Endothelial cell (in vitro differentiated cells): ENCODE measurements at regions not wholly inside any gene's neighbourhood (a gene's known extent, or its start where the extent isn't known, plus 50 kb on each side); places are given as distances from the start of the nearest gene placed in this dataset.

Experiments used
- DNase-seq: peaks from one replicate; pipeline ENCODE4 v3.0.0; 2021; ENCODE audit warnings: low spot score
- H3K27ac Mint-ChIP-seq: one replicate; pipeline ENCODE4 v1.8.0; 2021; ENCODE audit warnings: mixed read lengths, inconsistent platforms; ENCODE audit not compliant: unreplicated experiment
- H3K27me3 Mint-ChIP-seq: one replicate; pipeline ENCODE4 v1.8.0; 2021; ENCODE audit warnings: mild to moderate bottlenecking, moderate library complexity, mixed read lengths, inconsistent platforms; ENCODE audit not compliant: unreplicated experiment
- H3K36me3 Mint-ChIP-seq: one replicate; pipeline ENCODE4 v1.8.0; 2021; ENCODE audit warnings: mild to moderate bottlenecking, low read depth, mixed read lengths, inconsistent platforms; ENCODE audit not compliant: unreplicated experiment
- H3K4me1 Mint-ChIP-seq: one replicate; pipeline ENCODE4 v1.8.0; 2021; ENCODE audit warnings: mild to moderate bottlenecking, mixed read lengths, inconsistent platforms; ENCODE audit not compliant: unreplicated experiment
- H3K4me3 Mint-ChIP-seq: one replicate; pipeline ENCODE4 v1.8.0; 2021; ENCODE audit warnings: mild to moderate bottlenecking, mixed read lengths, inconsistent platforms; ENCODE audit not compliant: unreplicated experiment
- H3K9me3 Mint-ChIP-seq: one replicate; pipeline ENCODE4 v1.8.0; 2021; ENCODE audit warnings: mixed read lengths, inconsistent platforms; ENCODE audit not compliant: unreplicated experiment
- CTCF ChIP-seq: fragments of 200-600 bp; sonication (generic); IDR thresholded peaks from one replicate; pipeline ENCODE4 v1.5.0; 2021; ENCODE audit warnings: antibody characterized with exemption; ENCODE audit not compliant: unreplicated experiment

DNA sequence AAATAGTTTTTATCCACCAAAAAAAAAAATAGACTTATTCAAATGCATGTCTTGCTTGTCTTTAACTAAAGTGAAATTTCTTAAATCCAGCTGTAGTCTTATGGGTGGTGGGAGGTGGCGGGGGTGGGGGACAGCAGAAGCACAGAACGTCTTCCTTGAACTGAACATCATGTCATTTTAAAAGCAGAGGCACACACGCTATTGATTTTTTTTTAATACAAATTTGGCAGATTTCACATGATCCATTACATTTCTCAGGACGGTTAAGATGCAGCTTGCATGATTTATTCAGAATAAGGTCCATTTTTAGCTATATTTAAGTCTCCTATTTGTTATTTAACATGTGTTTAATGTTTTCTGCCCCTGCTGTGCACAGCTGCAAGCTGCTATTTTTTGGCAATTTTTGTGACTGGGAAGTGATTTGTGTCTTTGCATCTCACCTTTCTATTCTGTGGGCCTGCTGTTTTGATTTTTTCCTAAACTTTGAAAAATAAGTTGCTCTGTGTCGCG, 274.0 kb downstream of the TSHZ3 start:
- Mint-ChIP-seq H3K36me3 (no peaks in the 10 kb centered on the region), H3K27ac (no peak overlapping the region), H3K4me3 (no peak overlapping the region), H3K27me3 (no peaks in the 10 kb centered on the region), H3K4me1 (no peaks in the 10 kb centered on the region), H3K9me3 (no peaks in the 10 kb centered on the region)
- DNase-seq, result no peak
- no peak for TF ChIP-seq CTCF

DNA sequence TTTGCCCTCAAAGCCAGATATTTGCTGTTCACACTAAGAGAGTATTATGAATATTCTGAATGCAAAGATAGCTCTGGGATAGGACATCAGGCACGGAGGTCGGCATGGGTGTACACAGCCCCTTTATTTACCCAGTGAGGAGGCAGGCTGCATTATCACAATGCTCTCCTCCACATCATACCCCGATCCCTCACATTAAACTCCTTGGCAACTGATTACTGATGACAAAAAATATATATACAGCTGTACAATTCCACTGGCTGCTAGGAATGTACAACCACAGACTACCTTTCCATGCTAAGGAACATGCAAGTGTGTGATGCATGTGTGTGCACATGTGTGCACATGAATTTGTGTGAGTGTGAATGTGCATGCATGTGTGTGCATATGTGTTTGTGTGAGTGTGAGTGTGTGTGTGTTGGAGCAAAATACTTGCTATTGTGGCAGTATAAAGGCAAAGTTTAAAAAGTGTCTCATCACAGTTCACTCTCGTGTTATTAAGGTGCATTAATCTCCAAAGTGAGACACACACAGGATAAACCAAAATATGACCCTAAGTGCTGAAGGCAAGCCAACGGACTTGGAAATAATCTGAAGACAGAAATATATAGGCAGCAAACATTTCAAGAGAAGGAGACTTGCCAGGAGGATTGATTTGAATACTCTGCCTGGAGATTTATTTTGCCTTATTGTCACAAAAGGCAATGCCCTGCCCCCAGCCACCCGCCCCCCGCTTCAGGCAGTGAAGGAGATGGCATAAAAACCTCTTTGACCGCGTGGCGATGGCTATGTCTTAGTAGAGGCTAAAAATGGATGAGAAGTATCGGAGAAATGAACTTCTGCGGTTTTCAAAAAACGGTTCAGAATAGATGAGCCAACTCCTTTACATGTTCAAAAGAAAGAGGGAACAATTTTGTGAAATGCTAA, 274.8 kb downstream of the TSHZ3 start:
- H3K9me3 Mint-ChIP-seq, result no peaks in the 10 kb centered on the region
- no peak for DNase-seq
- H3K27me3 Mint-ChIP-seq, result no peaks in the 10 kb centered on the region
- H3K4me3 Mint-ChIP-seq, result no peak overlapping the region
- no peaks in the 10 kb centered on the region for H3K4me1 Mint-ChIP-seq
- H3K27ac Mint-ChIP-seq, result no peak overlapping the region
- TF ChIP-seq CTCF, result no peak
- no peaks in the 10 kb centered on the region for H3K36me3 Mint-ChIP-seq

DNA sequence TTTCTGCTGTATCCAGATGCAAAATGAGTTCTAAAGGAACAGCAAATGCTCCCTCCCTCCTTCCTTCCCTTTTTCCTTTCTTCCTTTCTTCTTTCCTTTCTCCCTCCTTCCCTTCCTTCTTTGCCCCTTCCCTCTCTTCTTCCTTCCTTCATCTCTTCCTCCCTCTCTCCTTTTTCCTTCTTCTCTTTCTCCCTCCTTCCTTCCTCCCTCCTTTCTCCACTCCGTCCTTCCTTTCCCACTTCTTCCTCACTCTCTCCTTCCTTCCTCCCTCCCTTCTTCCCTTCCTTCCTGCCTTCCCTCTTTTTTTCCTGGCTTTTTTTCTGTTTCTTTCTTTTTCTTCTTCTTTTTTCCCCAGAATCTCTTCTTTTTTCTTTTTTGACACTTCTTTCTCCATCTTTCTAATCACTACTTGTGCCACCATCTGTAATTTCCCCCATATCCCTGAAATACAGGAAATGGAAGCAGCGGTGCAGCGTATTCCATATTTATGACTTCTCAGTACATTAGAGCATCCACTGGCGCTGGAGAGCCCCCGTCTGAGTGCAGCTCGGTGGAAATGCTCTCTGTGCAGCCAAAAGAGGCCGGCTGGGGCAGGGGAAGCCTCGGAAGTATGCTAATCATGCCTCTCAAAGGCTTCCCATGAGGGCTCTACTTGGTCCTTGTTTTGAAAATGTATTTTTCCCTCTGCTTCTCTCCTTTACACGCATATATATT, 275.6 kb downstream of the TSHZ3 start:
- Mint-ChIP-seq H3K9me3 (no peaks in the 10 kb centered on the region), H3K4me1 (no peaks in the 10 kb centered on the region), H3K27ac (no peak overlapping the region), H3K4me3 (no peak overlapping the region), H3K36me3 (no peaks in the 10 kb centered on the region), H3K27me3 (no peaks in the 10 kb centered on the region)
- TF ChIP-seq CTCF, result no peak
- no peak for DNase-seq

- TF ChIP-seq CTCF, result no peak
- Mint-ChIP-seq H3K36me3 (no peaks in the 10 kb centered on the region), H3K9me3 (no peaks in the 10 kb centered on the region), H3K4me1 (no peaks in the 10 kb centered on the region), H3K27ac (no peak overlapping the region), H3K27me3 (peaks cover 1% of the 10 kb centered on the region), H3K4me3 (no peak overlapping the region)
- DNase-seq, result no peak
Measured at GRCh38 chr19:31072451-31072850, 276.8 kb downstream of the TSHZ3 start.
